GM03348 (cell line): ENCODE measurements at regions not wholly inside any gene's neighbourhood (a gene's known extent, or its start where the extent isn't known, plus 50 kb on each side); places are given as distances from the start of the nearest gene placed in this dataset.

ENCODE experiments used
- DNase-seq: peaks from one replicate; pipeline ENCODE4 v3.0.0; 2012; ENCODE audit warnings: low spot score

DNA sequence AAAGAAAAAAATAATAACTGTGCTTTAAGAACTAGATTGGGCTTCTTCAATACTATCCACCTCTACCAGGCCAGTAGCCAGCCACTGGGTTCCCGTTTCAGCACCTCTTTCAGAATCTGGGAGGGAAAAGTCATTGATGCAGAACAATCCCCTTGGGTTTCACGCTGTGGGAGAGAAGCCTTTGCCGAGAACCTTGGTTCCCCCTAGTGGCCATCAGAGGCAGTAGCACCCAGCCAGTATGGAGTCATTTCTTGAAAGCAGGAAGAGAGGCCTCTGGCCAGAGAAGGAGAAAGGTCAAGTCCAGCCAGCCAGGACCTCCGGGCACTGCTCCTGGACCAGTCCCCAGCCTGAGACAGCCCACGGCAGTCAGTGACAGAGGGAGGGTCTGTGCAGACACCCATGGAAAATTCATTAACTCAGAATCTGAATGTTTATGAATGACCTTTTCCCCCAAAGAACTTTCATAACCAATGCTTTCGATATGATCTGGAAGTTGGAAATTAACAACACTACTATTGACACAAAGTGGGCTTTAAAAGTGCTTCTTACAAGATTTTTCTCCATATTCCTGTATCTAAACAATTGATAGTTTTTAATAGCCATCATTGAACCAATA, 51.2 kb upstream of the CDH5 start:
- peak; percentile 93 for DNase-seq

DNA sequence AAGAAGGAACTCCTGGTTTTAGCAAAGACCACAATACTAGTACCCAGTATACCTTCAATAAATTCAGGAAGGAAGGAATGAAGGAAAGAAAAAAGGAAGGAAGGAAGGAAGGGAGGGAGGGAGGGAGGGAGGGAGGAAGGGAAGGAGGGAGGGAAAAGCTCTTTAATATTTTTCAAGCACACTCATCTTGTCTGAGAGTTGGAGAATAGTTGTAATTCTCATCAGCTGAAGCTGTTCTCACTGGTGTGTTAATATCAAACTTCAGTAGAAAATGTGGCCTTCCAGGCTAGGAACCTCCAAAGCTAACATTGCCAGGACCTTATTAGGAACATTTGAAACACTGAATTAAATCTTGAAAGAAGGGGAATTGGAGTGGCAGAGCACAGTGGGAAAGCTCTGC, 55.2 kb upstream of the CDH5 start:
- DNase-seq = no peak

DNA sequence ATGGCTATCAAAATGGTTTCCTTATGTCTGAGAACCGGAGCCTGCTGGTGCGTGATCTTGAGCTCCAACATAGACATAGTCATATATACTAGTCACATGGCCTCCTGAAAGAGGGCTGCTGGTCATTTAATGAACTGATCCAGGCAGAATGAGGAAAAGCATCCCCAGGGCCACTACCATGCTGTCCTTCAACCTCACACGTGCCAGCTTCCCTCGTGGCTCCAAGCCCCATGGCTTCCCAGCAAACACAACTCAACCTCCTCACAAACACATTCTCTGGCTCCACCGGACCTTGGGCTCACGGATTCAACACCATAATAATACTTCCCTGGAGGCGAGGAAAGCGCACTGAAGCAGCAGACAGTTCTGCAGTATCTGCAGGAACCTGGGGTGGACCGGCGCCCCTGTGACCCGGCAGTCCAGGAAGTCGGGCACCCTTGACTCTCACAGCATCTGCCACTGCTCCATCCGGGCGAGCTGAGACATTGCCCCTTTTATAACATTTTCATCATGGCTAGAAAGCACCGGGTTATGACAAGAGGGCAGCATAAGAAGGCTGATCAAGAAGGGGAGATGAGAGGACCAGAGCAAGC, 57.2 kb upstream of the CDH5 start:
- no peak for DNase-seq

DNA sequence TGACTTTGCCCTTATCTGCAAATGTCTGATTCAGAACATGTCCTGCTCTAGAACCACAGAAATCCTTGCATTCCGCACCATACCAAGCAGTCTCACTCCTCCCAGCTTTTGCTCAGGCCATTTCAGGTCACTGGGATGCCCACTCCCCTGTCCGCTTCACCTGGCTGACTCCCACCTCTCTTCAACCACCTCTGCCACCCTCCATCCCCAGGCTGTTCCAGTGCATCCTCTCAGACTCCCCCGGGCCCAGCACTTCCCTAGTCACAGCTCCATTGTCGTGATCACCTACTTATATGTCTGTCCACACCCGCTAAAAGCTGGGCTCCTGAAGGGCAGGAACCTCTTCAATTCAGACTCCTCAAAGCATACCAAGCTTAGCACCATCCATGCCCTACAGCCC, 58.4 kb upstream of the CDH5 start:
- DNase-seq = no peak

DNA sequence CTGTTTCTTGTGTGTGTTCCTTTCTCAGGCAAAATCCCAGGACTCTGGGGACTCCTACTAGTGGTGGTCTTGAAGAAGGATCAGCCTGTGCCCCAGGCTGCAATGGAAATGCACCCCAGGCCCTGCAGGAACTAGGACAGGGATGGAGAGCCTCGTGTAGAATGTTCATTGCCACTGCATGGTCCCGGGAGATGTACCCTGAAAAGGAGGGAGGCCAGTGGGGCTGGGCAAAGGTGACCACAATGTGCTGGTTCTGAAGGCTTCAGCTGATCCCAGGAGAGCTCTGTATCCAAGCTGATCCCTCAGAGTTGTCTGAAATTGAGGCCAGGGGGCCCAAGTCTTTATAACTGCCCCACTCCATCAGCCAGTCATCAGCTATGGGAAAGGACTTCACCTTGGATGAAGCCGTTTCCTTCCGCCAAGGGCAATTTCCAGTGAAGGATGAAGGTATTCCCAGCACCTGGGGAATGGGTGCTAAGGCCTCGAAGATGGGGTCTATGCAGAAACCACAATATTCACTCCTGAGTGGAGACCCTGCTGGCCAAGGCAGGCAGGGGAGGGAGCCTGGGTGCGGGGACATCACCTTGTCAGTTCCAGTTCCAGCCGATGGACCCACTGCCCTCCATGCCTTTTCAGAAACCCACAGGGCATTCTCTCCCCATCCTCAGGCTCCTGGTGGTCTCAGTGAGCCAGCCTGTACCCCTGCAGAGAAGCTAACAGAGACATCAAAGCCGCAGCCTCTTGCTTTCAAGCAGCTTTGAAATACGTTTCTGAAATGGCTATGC, 59.9 kb upstream of the CDH5 start:
- DNase-seq = no peak

DNA sequence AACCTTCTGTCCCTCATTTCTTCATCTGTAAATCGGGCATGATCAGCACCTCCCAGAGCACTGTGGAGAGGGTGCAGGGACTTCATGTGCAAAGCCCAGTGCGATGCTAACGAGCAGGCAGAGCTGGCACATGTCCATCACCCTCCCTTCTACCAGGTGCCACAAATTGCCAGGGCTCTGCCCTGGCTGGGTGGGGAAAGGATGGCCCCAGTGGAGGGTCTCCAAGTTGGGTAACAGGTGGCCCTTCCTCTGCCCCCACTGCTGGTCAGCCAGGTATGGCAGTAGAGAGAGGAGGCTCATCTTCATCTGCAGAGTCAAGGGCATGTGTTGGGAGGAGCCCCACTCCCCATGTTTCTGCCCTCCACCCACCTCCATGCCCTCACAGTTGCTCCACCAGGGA, 61.5 kb upstream of the CDH5 start:
- no peak for DNase-seq

DNA sequence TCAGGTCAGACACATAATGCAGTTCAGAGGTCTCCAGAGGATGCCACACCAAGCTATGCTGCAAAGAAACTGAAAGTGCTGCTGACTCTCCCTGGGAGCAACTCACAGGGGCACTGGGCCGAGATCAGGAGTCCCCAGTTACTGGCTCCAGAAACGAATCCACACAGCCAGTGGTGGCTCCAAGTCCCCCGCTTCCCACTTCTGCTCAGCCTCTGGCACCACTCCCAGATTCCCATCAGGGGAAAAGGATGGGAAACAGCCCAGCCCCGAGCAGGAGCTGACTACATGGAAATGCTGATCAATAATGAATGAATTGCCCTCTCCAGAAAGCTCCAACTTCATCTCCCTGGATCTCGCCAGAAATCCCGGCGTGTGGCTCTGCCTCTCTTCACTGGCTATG, 62.3 kb upstream of the CDH5 start:
- no peak for DNase-seq

DNA sequence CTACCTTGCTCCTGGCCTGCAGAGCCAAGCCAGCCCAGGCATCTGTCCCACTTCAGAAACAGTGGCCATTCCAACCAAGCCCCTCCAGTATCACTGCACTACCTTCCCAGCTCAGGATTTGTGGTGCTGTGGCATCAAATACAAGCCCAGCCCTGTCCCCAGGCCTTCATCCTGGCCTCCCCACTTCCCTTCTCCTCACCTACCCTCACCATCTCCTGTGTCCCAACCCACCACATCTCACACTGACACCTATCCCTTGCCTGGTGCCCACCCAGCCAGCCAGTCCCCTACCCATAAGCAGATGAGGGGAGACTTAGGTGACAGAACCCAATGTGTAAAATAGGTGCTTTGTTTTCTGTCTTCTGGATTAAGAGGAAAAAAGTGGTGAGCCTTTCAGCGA, 66.0 kb upstream of the CDH5 start:
- DNase-seq = no peak

DNA sequence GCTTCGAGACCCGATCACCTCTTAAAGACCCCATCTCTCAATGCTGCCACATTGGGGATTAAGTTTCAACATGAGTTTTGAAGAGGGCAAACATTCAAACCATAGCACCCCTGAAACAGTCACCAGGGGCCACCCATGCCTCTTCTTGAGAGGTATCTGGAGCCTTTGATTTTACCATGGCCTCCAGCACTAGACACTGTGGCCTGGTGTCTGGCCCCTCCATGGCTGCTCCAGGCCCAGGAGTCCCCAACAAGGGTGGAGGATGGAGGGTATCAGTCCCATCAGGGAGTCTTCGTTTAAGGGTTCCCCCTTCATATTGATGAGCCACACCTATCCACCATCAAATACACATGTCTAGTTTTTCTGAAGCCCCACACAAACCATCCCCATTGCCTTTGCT, 66.5 kb upstream of the CDH5 start:
- no peak for DNase-seq

DNA sequence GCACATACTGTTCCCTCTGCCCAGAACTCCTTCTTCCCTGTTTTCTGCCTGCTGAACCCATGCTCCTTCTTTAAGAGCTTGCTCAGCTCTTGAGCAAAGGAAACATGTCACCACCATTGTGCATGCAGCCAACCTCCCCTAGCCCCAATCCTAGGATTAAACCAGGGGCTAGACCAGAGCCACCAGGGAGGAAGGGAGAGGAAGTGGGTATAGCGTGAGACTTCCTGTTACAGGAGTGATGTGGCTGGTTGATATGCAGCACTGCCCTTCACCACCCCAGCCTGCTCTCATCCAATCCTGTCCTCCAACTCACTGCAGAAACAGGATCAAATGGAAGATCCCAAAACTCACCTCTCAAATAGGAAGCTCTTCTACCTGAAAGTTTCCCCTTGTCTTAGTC, 67.1 kb upstream of the CDH5 start:
- no peak for DNase-seq

DNA sequence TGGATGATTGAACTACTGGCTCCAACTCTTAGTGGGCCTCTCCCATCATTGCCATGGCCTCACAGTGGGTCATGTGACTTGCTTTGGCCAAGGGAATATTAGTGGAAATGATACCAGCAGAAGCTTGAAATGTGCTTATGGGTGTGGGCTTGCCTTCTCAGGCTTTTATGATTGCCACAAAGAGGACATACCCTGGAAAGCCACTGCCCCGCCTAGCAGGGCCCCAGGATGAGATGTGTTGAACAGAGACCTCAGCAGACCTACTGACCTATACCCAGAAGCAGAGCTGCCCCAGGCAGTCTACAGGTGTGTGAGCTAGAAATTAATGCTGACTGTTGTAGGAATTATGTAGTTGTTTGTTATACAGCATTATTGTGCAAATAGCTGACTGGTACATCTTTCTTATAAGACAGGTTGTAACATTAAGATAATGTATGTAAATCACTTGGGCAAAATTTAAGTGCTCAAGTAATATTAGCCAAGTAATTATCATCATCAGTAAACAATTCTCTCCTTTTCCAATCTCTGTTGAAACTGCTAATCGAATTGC, 67.8 kb upstream of the CDH5 start:
- no peak for DNase-seq

DNA sequence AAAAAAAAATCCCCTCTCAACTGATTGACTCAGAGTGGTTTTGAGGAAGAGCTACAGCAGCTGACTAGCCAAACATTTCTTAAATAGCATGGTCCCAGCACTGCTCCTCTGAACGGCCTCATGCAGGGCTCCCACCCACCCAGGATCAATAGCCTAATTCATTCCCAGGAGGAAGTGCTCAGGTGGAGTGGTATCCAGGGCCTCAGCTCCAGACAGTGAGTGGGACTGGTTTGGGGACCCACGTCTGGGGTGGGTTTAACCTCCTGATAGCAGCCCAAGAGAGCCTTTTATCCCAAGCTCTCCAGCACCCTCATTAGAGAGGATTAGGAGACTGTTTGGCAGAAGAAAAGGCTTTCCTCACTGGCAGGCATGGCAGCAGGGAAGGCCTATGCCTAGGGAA, 68.5 kb upstream of the CDH5 start:
- DNase-seq = no peak

DNA sequence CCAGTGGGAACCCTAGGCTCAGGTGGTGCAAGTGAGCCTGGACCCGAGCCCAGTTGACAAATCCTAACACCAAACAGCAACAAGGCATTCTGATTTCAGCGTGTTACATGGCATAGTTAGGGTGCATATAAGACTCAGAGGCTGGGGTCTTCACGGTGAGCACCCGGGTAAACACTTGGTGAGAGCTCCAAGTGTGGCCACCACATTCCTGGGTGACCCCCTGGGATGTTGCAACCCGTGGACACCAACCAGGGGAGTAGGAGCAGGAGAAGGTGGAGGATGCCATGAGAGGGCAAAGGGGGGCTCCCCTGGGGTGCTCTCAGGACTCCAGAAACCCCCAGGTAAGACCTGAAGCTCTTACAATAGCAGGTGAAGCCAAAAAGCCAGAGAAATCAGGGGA, 69.9 kb upstream of the CDH5 start:
- DNase-seq = no peak

DNA sequence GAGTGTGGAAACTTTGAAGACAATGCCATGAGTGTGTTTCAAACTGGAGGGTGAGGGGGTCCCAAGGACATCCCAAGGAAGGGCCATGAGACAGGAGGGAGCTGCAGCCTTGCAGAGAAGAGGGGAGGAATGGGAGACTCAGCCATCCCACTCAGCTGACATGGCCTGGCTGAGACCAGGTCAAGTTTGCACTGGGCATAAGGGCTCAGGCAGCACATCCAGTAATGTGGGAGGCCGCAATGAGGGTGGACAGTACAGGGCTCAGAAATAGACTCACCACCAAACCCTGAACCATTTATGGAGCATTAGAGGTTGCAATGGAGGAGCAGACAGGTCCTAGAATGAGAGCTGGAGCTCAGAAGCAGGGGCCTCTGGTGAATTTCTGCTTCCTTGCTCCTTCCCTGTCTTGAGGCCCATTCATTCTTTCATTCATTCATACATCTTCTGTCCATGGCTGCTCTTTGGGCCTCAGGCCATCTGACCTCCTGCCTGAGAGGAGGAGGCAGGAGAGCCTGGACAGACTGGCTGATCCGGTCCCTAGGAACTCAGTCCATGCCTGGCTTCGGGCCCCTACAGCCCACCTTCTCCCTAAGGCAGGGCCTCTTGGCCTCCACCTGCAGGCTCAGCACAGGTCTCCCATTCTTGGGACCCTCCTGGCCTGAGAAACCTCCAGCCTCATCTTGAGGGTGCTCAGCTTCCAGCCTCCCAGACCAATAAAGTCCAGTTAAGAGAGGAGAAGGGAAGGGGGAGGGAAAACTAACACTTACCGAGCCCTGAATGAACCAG, 70.5 kb upstream of the CDH5 start:
- DNase-seq = no peak

DNA sequence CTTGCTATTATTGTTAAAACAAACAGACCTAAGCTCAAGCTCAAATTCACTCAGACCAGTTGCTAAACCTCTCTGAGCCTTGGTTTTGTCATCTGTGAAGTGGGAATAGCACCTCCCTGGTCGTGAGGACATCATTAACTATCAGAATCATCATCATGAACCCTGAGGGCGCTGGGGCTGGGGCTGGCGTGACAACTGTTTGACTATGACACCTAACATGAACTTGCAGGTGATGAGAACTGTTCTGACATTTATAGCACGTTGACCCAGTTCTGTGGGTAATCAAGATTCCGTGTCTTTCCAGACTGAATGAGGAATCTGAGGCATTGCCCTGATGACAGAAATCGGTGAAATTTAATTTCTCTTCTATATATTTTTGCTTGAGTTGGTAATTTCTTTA, 71.3 kb upstream of the CDH5 start:
- DNase-seq = no peak

DNA sequence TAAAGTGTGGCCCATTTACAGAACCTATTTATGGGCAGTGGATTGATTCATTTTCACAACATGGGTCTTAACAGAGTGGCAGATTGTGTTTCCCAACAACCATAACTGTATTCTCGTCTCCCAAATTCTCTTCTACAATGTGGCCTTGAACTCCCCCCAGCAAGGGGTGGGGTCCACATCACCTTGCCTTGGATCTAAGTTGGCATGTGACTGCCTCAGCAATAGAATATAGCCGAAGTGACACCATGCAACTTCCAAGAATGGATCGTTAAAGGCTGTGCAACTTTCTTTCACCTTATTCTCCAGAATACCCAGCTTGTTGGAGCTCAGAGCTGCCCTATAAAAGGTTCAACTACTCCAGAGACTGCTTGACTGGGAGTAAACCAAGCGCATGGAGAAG, 72.0 kb upstream of the CDH5 start:
- DNase-seq = no peak

DNA sequence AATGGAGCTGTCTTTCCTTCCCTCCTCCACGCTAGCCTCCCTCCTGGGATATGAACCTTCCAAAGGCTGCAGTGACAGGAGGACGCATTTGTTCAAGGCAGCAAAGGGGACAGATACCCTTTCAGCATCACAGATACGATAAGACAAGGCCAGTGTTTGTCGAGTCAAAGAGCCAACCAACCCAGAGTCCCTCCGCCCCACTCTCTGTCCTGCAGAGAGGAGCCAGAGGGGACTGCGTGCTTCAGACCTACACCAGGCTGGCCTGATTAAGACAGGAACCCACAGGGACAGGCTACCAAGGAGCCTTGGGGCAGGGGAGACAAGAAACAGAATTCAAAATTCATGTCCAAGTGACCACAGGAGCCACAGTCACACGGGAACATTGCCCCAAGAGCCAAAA, 72.6 kb upstream of the CDH5 start:
- no peak for DNase-seq

DNA sequence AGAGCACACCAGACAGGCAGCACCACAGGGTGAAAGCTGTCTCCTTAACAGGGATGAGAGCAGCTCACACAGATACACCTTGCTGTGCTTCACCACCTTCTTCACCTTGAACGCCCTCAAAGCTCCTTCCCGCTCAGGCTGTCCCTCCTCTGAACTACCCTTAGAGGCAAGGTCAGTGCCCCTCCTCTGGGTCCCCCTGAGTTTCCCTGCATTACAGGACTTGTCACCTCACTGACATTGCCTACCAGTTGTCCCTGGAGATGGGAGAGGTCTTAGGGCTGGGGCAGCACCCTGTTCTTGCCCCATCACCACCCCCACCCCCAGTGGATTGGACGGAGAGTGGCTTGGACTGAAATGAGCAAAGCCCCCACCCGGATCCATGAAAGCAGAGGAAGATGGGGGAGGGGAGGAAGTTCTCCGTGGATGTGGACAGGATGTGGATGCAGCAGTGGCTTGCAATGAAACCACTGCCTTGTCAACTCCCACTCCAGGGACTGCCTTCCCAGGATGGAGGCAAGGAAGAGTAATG, 73.2 kb upstream of the CDH5 start:
- DNase-seq = no peak

DNA sequence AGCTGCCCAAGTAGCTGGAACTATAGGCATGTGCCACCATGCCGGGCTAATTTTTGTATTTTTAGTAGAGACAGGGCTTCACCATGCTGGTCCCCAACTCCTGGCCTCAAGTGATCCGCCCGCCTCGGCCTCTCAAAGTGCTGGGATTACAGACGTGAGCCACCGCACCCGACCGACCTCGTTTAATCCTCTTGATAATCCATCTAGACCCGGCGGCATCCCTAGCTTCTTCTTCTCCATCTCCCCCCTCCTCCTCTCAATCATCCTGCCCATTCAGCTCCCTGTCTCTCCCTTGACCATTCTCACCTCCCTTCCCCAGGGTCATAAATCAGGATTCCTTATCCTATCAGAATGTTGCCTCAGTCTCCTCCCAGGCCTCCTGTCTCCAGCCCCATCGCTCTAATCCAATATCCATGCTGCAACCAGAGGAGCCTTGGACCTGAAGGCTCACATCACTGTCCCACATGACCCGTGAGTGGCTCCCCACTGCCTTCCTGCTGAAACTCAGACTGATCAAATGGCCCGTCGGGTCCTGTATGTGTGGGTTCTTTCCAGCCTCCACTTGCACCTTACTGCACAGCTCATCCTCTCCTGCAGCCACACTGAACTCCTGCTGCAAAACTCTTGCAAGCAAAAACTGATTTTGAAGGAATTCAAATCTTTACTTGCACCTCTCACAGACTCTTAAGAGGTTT, 74.1 kb upstream of the CDH5 start:
- no peak for DNase-seq

DNA sequence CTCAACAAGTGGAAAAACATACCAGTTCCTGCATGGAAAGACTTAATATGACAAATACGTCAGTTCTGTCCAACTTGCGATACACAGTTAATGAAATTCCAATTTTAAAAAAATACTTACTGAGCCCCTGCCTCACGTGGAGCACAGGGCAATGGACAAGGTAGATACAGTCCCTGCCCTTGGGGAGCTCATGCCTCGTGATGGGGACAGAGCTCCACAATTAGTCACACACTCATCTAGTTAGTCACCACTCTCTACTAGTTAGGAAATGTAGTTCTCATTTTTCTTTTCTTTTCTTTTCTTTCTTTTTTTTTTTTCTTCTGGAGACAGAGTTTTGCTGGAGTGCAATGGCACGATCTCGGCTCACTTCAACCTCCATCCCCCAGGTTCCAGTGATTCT, 74.7 kb upstream of the CDH5 start:
- DNase-seq = no peak

DNA sequence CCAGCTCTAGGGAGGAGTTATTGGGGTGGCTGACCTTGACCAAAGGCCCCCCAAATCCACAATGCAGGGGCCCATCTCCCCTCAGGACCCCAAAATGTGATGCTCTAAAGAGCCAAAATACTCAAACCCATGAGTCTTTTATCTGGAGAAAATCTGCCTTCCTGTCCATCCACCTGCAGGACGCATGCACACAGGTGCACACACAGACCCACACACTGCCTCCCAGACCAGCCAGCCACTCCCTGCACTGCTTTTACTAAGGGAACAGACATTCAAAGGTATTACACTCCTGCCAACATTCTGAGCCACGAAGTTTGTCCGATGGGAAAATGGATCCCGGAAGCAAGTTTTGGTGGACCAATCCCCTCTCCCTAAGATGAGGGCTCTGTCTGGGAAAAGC, 76.1 kb upstream of the CDH5 start:
- no peak for DNase-seq

DNA sequence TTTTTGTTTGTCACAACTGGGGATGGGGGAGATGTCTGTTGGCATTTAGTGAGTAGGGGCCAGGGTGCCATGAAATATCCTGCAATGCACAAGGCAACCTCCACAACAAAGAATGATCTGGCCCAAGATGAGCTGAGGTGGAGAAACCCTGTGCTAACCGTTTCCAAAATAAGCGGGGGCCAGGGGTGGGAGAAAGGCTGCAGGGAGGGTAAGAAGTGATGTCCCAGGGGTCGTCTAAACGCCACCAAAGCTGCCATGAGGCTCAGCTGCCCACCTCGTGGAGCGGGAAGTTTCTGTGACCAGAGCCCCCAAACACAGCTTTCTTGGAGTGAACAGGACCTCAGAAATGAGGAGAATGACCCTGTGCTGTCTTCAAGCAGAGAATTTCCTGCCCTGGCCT, 76.5 kb upstream of the CDH5 start:
- DNase-seq = no peak
